ENCODE measurements at regions not wholly inside any gene's neighbourhood (a gene's known extent, or its start where the extent isn't known, plus 50 kb on each side); places are given as distances from the start of the nearest gene placed in this dataset.

DNA sequence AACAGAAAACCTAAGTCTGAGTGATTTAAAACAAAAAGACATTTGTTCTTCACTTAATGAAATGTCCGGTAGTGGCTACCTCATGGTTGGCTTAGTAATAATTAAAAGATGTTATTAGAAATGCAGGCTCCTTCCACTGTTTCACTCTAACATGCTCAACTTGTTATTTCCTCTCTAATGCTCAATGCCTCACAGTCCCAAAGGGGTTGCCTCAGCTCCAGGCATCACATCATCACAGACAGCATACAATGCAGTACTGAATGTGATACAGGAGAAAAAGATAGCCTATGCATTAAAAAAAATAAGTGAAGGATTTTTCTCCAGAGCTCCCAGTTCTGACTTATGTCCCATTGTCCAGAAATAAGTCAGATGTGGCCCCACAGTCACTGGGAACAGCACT lies 1077.0 kb upstream of the TMEM132C start (continued):
- TF ChIP-seq BHLHE40 (IDR thresholded peaks at IDR 0.05; ENCODE audit: borderline replicate concordance in 1 of 2, low read depth in 2 of 2, low read length in 1 of 2) = no peak
- TF ChIP-seq ZBED1 (IDR thresholded peaks at IDR 0.05; ENCODE audit: borderline replicate concordance) = no peak
- no peak for TF ChIP-seq KAT2A (conservative IDR thresholded peaks at IDR 0.05; ENCODE audit: control insufficient read depth, low read depth, low read length)
- TF ChIP-seq EP300 (IDR thresholded peaks at IDR 0.05; ENCODE audit: borderline replicate concordance in 1 of 2, control insufficient read depth in 1 of 2, low read depth in 2 of 2, low read length in 2 of 2) = no peak
- TF ChIP-seq, protein P1, sequence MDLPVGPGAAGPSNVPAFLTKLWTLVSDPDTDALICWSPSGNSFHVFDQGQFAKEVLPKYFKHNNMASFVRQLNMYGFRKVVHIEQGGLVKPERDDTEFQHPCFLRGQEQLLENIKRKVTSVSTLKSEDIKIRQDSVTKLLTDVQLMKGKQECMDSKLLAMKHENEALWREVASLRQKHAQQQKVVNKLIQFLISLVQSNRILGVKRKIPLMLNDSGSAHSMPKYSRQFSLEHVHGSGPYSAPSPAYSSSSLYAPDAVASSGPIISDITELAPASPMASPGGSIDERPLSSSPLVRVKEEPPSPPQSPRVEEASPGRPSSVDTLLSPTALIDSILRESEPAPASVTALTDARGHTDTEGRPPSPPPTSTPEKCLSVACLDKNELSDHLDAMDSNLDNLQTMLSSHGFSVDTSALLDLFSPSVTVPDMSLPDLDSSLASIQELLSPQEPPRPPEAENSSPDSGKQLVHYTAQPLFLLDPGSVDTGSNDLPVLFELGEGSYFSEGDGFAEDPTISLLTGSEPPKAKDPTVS (IDR thresholded peaks at IDR 0.05; ENCODE audit: low read depth, low read length) = no peak

DNA sequence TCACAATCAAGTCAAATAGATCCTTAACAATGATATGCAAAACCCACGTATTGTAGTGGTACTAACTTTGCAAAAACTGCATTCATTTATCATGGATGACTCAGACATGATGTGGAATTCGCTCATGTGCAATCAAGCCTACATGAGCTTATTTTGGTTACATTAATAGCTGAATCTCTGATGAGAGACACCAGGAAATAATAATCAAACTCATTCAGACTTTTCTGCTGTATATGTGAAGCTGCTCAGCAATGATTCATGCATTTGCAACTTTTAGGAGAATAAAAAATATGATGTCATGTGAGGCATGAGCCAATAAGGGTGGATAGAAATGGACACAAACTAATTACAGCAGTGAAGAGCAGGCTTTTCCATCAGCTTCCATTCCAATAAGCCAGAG lies 1075.8 kb upstream of the TMEM132C start:
- H3K36me3 ChIP-seq (ENCODE audit: control insufficient read depth in 2 of 2, insufficient read depth in 2 of 2, low read length in 1 of 2) = no peaks in the 10 kb centered on the region
- no peaks in the 10 kb centered on the region for H4K20me1 ChIP-seq (ENCODE audit: control insufficient read depth, insufficient read depth)
- H3K9me3 ChIP-seq (replicated peaks; ENCODE audit: control insufficient read depth, insufficient read depth, low read length) = no peaks in the 10 kb centered on the region; the same call in 2 of the 3 replicates
- no TSS peak for BruUV-seq (replicated peaks)
- ATAC-seq (no peak), FAIRE-seq (no peak), DNase-seq (ENCODE audit: low read depth, low spot score) (no peak)
- H3K4me3 ChIP-seq = no peak overlapping the region
- ChIA-PET RAD21 (ENCODE audit: unreplicated experiment) (no interaction called here), SMC1A (ENCODE audit: uncharacterized antibody, unreplicated experiment) (interaction anchor here (1.0 kb wide), 1 partner anchor 11 kb away, joined by 3 read pairs; no protein-coding TSS in a partner anchor), POLR2A (no interaction called here), CTCF (no interaction called here)
- in situ Hi-C loops (cut with MboI) = no loop called here
- H3K4me1 ChIP-seq (ENCODE audit: control insufficient read depth, insufficient read depth, low read length) = no peaks in the 10 kb centered on the region
- H2AFZ ChIP-seq (ENCODE audit: control insufficient read depth, low read depth, low read length) = no peak overlapping the region
- no peak for TF ChIP-seq TAF1 (IDR thresholded peaks at IDR 0.05; ENCODE audit: borderline replicate concordance, low read depth, low read length)
- TF ChIP-seq, protein P2, sequence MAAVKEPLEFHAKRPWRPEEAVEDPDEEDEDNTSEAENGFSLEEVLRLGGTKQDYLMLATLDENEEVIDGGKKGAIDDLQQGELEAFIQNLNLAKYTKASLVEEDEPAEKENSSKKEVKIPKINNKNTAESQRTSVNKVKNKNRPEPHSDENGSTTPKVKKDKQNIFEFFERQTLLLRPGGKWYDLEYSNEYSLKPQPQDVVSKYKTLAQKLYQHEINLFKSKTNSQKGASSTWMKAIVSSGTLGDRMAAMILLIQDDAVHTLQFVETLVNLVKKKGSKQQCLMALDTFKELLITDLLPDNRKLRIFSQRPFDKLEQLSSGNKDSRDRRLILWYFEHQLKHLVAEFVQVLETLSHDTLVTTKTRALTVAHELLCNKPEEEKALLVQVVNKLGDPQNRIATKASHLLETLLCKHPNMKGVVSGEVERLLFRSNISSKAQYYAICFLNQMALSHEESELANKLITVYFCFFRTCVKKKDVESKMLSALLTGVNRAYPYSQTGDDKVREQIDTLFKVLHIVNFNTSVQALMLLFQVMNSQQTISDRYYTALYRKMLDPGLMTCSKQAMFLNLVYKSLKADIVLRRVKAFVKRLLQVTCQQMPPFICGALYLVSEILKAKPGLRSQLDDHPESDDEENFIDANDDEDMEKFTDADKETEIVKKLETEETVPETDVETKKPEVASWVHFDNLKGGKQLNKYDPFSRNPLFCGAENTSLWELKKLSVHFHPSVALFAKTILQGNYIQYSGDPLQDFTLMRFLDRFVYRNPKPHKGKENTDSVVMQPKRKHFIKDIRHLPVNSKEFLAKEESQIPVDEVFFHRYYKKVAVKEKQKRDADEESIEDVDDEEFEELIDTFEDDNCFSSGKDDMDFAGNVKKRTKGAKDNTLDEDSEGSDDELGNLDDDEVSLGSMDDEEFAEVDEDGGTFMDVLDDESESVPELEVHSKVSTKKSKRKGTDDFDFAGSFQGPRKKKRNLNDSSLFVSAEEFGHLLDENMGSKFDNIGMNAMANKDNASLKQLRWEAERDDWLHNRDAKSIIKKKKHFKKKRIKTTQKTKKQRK (IDR thresholded peaks at IDR 0.05; ENCODE audit: low read depth, low read length) = no peak
- no peak overlapping the region for H3K4me2 ChIP-seq (ENCODE audit: control insufficient read depth, insufficient read depth)
- H3K79me2 ChIP-seq (ENCODE audit: control insufficient read depth, insufficient read depth, low read length) = no peaks in the 10 kb centered on the region
- H3K27ac ChIP-seq (ENCODE audit: control insufficient read depth, insufficient read depth) = no peak overlapping the region
- intact Hi-C loops (cut with micrococcal nuclease; ENCODE audit: unreplicated experiment) = no loop called here
- WGBS (ENCODE audit: insufficient coverage, insufficient replicate concordance, low lambda C conversion rate, missing lambda C conversion rate) = 2% methylated on average over 2 of the region's 2 CpGs
- H3K9ac ChIP-seq (ENCODE audit: control insufficient read depth, insufficient read depth, low read length) = no peak overlapping the region
- no peaks in the 10 kb centered on the region for H3K27me3 ChIP-seq (replicated peaks in 1 of 2; ENCODE audit: control insufficient read depth in 2 of 2, insufficient read depth in 2 of 2, low read length in 1 of 2)
